ENCODE measurements at regions not wholly inside any gene's neighbourhood (a gene's known extent, or its start where the extent isn't known, plus 50 kb on each side); places are given as distances from the start of the nearest gene placed in this dataset.
"Not testable (repeated sequence)": the region's sequence is repeated elsewhere in the genome, so short reads cannot be mapped to it uniquely, and the experiment has no call there.

DNA sequence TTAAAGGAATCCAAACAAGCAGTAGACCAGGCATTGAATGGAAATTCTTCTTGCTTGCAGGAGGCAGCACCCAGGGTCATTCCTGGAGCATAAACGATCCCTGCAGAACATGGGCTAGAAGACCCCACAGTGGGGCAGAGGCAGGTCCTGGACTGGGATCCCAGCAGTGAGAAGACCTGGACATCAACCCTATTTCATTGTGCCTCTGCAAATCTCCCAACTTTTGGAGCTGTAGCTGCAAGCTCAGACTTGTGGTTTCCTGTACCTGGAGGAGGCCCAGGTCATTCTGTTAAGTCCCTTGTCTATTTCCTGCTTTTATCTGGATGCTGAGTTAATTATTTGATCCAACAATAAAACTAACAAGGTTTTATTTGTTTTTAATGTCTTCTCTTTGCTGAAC lies 61.7 kb downstream of the CALM1 start:
- H3K4me3 ChIP-seq (ENCODE audit: low read length): no peak overlapping the region
- DNase-seq (ENCODE audit: low read depth): no peak
- TF ChIP-seq, protein P1, sequence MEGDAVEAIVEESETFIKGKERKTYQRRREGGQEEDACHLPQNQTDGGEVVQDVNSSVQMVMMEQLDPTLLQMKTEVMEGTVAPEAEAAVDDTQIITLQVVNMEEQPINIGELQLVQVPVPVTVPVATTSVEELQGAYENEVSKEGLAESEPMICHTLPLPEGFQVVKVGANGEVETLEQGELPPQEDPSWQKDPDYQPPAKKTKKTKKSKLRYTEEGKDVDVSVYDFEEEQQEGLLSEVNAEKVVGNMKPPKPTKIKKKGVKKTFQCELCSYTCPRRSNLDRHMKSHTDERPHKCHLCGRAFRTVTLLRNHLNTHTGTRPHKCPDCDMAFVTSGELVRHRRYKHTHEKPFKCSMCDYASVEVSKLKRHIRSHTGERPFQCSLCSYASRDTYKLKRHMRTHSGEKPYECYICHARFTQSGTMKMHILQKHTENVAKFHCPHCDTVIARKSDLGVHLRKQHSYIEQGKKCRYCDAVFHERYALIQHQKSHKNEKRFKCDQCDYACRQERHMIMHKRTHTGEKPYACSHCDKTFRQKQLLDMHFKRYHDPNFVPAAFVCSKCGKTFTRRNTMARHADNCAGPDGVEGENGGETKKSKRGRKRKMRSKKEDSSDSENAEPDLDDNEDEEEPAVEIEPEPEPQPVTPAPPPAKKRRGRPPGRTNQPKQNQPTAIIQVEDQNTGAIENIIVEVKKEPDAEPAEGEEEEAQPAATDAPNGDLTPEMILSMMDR (conservative IDR thresholded peaks at IDR 0.05; ENCODE audit: low read depth, low read length): no peak

DNA sequence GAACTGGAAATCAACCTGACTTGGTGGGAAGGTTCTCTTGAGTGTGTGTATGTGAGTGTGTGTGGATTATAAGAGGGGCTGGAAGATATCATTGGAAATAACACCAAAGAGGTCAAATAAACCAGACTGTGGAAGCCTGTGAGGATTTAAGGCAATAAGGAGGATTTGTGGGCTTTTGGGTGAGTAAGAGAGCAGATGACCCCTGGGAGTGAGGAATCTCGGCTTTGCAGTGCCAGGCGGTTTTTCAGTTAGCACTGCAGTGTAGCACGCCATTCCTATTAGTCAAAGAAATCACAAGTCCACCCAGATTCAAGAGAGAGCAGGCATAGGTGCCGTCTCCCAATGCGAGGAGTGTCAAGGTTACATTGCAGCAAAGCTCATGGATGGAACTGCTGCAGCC lies 63.3 kb downstream of the CALM1 start:
- TF ChIP-seq, protein P1 (conservative IDR thresholded peaks at IDR 0.05; ENCODE audit: low read depth, low read length): no peak

DNA sequence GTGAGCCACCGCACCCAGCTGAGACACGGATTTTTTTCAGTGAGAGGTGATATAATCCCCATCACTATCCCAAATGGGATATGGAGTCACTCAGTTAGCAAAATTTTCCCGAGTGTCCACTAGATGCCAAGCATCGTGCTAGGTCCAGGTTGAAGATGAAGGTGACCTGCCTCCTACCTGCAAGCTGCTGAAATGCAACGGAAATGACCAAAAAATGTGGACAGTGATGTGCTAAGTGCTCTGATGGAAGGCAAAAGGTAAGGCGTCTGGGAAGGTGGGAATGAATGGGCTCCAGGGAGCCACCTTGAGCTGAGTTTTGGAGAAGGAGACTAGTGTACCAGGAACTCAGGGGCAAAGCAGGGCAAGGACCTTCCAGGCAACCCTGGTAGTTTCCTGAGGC lies 64.6 kb downstream of the CALM1 start:
- H3K4me3 ChIP-seq (ENCODE audit: low read length): no peak overlapping the region
- TF ChIP-seq, protein P1 (conservative IDR thresholded peaks at IDR 0.05; ENCODE audit: low read depth, low read length): peak; percentile 9
- DNase-seq (ENCODE audit: low read depth): no peak

More for the DNA sequence above, 63.3 kb downstream of the CALM1 start:
- no peak overlapping the region for H3K4me3 ChIP-seq (ENCODE audit: low read length)
- peak; percentile 96 for DNase-seq (ENCODE audit: low read depth)

DNA sequence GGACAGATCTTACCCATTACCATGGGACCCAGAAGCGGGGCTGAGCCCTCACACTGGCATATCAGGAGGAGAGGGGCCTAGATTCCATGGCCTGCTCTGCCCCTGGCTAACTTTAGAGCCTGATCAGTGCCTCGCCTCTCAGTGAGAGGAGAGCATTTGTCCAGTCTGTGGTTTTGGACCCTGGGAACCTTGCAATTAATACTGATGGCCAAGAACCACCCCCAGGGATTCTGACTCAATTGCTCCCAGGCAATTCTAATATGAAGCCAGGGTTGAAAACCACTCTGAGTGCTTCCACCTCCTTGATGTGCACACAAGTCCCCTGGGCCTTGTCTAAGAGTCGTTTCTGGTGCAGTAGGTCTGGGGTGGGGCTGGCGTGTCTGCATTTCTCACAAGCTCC lies 67.7 kb downstream of the CALM1 start:
- no peak for DNase-seq (ENCODE audit: low read depth)
- TF ChIP-seq, protein P1 (conservative IDR thresholded peaks at IDR 0.05; ENCODE audit: low read depth, low read length): no peak

DNA sequence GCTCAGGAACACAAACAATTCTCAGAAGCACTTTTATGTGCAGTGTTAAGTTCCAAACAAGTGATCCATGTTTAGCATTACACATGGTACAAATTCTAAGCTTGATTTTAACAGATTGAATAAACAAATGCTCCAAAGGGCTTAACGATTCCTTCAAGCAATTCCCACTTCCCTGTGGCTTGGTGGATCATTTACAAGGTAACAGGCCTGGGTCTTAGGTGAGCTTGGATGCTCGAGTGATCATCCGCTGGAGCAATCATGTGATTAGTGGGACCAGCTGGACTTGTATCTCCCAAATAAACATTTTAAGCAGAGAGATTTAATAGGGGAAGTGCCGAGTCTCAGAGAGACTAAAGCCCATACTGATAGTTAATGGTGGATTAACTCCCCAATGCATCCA lies 70.7 kb downstream of the CALM1 start:
- H3K4me3 ChIP-seq (ENCODE audit: low read length): no peak overlapping the region
- no peak for DNase-seq (ENCODE audit: low read depth)
- TF ChIP-seq, protein P1 (conservative IDR thresholded peaks at IDR 0.05; ENCODE audit: low read depth, low read length): no peak

More for the DNA sequence above, 67.7 kb downstream of the CALM1 start:
- H3K4me3 ChIP-seq (ENCODE audit: low read length): no peak overlapping the region

DNA sequence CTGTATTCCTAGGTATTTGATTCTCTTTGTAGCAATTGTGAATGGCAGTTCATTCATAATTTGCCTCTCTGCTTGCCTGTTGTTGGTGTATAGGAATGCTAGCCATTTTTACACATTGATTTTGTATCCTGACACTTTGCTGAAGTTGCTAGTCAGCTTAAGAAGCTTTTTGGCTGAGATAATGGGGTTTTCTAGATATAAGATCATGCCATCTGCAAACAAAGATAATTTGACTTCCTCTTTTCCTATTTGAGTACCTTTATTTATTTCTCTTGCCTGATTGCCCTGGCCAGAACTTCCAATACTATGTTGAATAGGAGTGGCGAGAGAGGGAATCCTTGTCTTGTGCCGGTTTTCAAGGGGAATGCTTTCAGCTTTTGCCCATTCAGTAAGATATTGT lies 72.6 kb downstream of the CALM1 start:
- H3K4me3 ChIP-seq (ENCODE audit: low read length); DNase-seq (ENCODE audit: low read depth): not testable (repeated sequence)

DNA sequence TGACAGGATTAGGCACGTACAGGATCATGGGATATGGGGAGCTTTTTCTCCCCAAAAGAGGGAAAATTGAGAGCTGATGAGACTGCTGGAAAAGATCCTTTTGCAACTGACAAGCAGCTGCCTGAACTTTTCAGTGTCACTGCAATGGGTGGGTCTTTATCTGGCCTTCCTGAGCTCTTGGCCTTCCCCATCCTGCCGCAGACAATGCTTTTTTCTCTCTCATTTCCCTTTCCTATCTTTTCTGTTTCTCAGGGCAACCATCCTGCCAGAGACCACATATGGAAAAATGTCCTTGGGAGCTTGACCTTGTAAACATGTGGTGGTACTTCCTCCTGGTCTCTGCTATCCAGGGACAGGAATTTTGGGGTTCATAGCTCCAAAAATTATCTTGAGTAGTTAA lies 75.8 kb downstream of the CALM1 start:
- TF ChIP-seq, protein P1 (conservative IDR thresholded peaks at IDR 0.05; ENCODE audit: low read depth, low read length): no peak
- no peak overlapping the region for H3K4me3 ChIP-seq (ENCODE audit: low read length)
- DNase-seq (ENCODE audit: low read depth): no peak
